Stimulated activated CD4-positive, alpha-beta T cell treated with anti-CD3 and anti-CD28 coated beads, Interleukin-4, amount 100 ng/mL, for 24 hours (primary cell): ENCODE measurements at regions not wholly inside any gene's neighbourhood (a gene's known extent, or its start where the extent isn't known, plus 50 kb on each side); places are given as distances from the start of the nearest gene placed in this dataset.
"Not testable (repeated sequence)": the region's sequence is repeated elsewhere in the genome, so short reads cannot be mapped to it uniquely, and the experiment has no call there.

Experiments
- DNase-seq: peaks from one replicate; pipeline ENCODE4 v3.0.0-alpha.2; 2020

DNA sequence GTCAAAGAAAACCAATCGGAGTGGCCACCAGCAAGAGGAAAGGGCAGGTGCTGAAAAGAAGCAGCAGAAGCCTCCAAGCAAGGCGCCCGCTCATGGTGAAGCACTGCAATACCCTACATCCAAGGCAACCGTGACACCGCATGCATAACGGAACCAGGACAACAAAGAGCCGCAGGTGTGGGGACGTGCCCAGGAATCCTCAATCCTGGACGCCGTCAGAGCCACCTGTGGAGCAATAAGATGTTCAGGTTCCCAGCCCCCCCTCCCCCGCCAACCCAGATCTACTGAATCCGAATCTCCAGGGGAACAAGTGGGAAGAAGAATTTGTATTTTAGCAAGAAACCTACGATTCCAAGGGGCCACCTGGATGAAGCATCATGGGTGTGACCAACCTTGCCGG lies 70.8 kb downstream of the SHANK2 start:
- no peak for DNase-seq

DNA sequence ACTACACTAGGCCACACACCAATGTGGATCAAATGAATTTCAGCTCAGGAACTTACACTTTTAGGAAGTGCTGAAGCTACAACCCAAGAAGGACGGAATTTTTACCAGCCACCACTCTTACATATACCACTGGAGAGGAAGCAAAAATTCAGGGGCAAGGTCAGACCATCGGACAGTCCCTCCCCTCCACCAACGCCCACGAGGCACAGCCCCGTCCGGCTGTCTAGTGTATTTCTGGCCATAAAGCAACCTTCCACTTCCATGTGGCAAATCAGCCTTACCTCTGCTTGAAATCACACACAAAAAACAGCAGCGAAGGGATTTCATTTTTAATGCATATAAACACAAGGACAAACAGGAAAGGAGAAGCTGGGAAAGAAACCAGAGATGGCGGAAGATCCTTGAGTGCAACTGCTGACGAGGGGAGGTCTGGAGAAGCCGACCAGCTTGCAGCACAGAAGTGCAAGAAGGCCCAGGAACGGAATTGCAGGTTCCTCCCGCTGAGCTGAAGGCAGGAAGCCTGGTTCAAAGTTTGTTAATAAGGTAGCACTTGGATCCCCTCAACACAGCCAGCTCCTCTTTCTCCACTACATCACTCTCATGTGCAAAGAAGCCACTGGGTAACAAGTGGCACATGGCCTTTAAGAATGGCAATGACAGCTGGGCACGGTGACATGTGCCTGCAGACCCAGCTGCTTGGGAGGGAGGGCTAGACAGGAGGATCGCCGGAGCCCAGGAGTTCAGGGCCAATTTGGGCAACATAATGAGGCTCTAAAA lies 71.5 kb downstream of the SHANK2 start:
- no peak for DNase-seq

DNA sequence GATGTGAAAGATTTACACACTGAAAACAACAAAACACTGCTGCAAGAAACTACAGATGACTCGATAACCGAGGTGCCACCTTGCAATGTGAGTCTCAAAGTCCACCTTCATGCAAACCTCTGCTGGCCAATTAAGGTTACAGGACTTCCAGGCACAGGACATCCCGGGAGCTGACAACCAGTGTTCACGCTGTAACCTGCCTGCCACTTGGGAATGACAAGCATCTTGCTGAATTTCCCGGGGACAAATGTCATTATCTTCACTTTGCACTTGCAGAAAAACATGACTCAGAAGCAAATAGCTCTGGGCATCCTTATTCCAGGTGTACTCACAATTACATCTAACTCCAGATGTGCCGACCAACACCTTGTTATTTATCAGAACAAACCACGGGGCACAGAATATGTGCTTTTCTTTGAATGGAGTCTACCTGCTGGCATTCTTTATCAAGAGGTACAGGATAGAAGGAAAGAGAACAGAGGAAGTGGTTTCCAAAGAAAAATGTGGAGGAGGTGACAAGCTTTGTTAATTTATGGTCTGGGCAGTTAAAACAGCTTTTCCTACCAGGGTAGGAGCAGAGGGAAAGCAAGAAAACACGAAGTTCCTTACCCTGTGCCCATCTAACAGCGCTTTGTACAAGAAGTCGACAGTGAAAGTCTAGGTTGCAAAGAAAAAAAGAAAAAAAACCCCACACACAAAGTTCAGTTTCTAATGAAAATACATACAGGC lies 72.3 kb downstream of the SHANK2 start:
- no peak for DNase-seq

DNA sequence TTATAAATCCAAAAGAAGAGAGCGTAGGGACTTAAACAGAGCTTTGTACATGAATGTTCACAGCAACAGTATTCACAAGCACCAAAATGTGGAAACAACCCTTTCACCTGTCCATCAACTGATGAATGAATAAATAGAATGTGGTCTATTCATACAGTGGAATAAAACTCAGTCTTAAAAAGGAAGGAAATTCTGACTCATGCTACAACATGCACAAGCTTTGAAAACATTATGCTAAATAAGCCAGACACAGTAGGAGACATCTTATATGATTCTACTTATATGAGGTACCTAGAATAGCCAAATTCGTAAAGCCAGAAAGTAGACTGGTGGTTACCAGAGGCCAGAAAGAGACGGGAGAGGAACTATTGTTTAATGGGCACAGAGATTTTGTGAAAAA lies 74.3 kb downstream of the SHANK2 start:
- DNase-seq = no peak

DNA sequence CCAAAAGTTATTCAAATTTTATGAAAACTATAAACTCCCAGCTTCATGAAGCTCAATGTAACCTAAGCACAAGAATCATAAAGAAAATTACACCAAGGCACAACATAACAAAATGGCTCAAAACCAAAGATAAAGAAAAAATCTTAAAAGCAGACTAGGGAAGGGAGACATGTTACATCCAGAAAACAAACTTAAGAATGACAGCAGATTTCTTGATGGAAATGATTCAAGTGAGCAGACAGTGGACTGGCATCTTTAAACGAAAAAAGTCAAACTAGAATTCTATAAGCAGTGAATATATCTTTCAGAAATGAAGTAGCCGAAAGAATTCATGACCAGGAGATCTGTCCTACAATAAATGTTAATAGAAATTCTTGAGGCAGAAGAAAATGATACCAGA lies 75.6 kb downstream of the SHANK2 start:
- no peak for DNase-seq

DNA sequence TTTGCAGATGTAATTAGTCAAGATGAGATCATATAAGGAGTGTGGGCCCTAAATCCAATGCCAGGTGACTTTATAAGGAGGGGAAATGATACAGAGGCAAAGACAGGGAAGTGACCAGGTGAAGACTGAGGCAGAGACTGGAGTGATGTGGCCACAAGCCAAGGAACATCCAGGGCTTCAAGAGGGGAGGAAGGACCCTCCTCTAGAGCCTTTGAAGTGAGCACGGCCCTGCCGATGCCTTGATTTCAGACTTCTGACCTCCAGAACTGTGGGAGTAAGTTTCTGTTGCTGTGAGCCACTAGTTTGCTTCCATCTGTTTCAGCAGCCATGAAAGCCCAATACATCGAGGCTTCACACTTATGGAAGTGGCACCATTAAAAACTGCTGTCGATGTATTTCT lies 78.7 kb downstream of the SHANK2 start:
- DNase-seq = no peak

DNA sequence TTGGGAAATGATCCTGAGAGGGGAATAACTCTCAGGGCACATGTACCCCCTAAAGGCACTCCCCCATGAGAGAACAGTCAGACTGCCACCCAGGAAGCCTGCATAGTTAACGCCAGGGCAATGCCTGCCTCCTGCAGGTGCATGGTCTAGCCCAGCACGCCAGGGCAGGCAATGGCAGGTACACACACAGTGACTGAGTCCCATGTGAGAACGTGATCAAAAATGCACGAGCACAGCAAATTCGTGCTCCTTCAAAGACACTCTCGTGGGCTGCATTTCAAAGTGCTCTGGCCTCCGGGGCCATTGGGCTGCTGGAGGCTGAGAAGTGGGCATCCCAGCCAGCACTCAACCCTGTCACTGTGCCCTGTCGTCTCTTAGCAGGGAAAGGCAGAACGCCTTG lies 79.7 kb downstream of the SHANK2 start:
- DNase-seq = no peak

DNA sequence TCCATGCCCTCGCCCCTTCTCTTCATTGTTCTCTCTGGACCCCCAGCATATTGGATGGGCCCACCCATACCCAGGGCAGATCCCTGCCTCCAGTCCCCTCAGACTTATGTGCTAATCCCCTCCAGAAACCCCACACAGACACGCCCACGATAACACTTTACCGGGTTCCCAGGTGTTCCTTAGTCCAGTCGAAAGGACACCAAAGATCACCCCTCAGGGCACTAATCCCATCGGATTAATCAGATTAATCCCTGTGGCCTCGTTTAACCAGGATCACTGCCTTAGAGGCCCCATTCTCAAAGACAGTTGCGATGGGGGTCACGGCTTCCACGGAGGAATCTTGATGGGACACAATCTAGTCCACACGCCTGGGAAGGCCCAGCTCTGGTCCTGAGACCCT lies 80.8 kb downstream of the SHANK2 start:
- DNase-seq = no peak

DNA sequence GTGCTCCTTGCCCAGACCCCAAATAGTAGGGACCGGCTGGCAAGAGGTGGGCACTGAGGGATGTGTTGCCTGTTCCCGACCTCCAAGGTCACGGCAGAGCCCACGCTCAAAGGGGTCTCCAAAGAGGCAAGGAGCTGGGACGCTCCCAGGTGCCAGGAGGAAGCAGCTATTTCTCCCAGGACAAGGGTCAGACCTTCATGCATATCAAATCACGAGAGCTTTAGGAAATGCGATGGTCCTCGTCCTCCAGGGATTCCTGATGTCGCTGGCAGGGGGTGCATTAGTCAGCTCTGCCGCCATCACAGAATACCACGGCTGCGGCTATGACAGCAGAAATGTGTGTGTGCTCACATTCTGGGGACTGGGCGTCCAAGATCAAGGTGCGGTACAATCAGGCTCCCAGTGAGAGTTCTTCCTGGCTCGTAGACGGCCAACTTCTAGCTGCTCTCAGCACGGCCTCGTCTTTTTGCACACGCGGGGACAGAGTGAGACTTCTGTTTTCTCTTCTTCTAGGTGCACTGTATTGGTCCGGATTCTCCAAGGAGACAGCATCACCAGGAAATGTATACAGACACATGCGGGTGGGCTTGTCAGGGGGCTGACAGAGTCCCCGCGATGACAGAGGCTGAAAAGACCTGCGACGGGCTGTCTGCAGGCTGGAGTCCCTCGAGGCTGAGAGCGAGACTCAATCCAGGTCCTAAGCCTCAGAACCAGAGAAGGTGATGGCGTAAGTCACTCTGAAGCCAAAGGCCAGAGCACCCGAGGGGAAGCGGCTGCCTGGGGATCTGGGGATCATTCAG lies 81.6 kb downstream of the SHANK2 start:
- no peak for DNase-seq

DNA sequence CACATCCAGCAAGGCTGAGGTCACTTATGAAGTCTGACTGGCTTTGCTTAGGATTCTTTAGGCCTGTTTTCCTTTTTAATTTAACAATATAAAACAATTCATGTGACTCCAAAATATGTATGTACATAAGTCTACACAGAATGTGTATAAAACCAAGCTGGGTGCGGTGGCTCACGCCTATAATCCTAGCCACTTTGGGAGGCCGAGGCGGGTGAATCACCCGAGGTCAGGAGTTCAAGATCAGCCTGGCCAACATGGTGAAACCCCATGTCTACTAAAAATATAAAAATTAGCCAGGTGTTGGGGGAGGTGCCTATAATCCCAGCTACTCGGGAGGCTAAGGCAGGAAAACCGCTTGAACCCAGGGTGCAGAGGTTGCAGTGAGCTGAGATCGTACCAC lies 83.1 kb downstream of the SHANK2 start:
- no peak for DNase-seq

DNA sequence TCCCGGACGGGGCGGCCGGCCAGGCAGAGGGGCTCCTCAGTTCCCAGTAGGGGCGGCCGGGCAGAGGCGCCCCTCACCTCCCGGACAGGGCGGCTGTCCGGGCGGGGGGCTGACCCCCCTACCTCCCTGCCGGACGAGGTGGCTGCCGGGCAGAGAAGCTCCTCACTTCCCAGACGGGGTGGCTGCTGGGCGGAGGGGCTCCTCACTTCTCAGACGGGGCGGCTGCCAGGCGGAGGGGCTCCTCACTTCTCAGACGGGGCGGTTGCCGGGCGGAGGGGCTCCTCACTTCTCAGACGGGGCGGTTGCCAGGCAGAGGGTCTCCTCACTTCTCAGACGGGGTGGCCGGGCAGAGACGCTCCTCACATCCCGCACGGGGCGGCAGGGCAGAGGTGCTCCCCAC lies 84.6 kb downstream of the SHANK2 start:
- not testable (repeated sequence) for DNase-seq

DNA sequence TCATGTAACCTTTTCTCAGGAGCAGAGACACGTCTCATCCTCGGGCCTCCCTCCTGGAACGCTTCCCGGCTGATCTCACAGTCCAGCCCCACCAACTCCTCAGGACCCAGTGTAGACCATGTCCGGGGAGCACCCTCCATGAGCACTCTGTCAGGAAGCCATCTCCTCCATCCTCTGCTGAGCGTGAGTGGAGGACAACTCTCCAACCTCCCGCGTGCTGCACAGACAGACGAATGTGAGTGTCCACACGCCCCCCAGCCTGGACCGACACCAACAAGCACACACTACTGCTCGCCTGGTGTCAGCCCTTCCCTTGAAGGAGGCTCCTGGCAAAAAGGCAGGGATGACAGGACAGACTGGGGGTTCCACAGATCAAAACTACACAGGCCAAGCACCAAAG lies 86.6 kb downstream of the SHANK2 start:
- DNase-seq = no peak

DNA sequence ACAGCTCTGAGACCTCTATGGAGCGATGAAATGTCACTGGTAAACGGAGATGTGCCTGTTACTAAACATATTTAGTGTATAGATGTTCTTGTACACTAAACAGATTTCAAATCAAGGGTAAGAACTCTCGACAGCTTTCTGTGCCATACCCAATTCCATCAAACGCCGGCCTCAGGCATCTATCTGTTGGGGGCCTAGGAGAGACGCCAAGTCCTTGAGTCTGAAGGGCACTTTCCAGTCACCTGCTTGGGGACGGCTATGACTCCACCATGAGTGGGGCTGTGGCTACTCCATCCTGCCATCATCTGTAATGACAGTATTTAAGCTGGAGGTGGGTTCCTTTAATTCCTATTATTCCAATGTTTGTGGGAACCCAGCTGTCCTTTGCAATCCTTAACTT lies 87.8 kb downstream of the SHANK2 start:
- no peak for DNase-seq

DNA sequence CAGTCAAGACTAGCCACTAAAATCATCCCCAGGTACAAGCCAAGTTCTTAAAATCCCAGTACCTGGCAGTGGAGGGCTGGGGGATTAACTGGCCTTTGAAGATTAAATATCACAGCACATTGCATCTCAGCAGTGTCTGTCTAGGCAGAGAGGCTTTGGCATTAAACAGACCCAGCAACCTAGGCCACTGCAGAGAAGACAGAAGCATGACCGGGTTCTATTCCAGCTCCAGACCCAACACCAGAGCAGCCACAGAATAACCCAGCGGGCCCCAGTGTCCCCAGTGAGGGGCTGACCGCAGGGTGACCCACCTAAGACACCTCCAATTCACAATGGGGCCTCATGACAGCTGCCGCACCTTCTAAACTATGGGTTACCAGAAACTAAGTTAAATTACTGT lies 88.2 kb downstream of the SHANK2 start:
- no peak for DNase-seq

DNA sequence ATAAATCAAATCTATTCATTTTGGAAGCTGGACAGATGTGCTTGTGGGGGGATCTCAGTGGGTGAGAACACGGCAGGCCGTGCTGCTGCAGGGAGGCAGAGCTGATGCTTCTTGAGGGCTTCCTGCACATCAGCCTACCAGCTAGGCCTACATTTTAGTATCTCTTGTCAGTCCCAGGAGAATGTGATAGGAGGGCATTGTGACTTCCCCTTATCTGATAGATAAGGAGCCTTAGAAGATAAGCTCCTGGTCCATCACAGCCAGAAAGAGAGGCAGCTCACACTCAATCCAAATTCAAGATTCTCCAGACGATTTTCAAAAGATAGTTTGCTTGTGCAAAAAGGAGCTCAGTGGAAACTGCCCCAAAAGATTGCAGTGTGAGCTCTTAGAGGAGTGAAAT lies 89.0 kb downstream of the SHANK2 start:
- DNase-seq = no peak

DNA sequence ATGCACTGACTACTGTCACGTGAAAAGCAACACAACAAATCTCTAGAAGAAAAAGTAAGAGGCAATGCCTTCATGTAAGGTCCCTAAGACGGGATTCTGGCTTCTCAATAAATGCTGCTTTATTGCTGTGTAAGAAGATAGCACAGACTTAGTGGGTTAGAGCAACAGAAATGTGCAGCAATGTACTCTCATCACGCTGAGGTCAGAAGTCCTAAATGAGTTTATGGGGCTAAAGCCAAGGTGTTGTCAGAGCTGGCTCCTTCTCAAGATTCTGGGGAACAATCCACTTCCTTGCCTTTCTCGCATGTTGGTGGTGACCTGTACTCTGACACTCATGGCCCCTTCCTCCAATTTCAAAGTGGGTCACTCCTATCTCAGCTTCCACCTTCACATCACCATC lies 93.4 kb downstream of the SHANK2 start:
- DNase-seq = no peak

DNA sequence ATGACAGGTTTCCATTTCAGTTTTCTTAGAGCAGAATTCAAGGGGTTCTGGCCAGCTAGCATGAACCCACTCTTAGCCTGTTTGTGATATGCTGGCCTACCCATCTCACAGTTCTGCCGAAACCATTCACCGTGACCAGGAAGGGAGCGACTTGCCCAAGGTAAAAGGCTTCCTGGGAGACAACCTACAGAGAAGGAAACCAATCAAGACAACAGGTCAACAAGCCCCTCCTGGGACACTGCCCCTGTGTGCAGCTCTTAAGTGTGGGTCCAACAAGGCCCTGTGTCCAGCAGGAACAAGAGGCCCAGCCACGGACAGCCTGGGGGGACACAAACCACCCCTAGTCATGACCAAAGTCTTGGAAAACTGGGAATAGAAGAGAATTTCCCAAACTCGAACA lies 94.7 kb downstream of the SHANK2 start:
- DNase-seq = not testable (repeated sequence)

DNA sequence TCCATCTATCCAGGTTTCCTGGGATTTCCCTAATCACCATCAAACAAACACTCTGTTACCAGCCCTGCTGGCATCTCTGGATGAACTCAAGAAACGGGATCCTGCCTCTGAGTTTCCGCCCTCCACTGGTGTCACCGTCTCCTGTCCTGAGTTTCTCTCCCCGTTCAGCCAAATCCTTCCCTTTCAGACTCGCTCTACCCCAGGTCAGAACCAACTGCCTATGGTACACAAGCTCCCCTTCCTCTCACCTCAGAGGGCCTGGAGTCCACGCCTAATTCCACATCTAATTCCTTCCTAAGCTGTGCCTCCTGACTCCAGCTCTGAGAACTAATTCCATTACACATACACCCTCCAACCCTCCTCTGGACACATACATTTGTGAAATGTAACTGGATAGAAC lies 96.1 kb downstream of the SHANK2 start:
- DNase-seq = no peak

DNA sequence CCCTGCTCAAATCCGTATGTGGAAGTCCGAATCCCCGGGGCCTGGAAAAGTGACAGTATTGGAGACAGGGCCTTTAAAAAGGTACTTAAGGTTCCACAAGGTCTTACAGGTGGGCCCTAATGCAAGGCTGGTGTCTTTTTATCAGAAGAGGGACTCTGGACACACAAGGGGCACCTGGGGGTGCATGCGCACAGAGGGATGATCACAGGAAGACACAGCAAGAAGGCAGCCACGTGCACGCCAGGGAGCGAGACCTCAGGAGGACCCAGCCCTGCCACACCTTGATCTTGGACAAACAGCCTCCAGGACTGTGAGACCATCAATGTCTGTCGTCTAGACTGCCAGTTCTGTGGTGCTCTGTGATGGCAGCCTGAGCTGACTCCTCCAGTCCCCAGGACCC lies 96.5 kb downstream of the SHANK2 start:
- DNase-seq = no peak

DNA sequence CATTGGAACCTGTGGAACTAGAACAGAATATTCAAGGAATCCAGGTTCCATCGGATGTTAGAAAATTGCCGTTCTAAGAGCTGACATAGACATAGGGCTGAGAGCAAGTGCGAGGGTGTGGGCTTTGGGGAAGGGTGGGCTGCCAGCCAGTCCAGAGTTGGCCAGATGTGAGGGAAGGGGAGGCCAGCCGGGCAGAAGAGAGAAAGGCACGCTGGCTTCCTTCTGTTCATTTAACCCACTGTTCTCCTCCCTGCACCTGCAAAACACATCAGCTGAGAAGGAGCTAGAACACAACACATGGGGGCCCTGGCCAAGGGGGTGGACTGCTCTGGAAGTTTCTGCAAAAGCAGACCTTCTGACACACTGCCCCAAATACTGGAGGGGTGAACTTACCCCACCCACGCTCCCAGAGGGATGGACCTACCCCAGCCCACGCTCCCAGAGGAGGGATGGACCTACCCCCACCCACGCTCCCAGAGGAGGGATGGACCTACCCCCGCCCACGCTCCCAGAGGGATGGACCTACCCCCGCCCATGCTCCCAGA lies 98.0 kb downstream of the SHANK2 start:
- DNase-seq = no peak

DNA sequence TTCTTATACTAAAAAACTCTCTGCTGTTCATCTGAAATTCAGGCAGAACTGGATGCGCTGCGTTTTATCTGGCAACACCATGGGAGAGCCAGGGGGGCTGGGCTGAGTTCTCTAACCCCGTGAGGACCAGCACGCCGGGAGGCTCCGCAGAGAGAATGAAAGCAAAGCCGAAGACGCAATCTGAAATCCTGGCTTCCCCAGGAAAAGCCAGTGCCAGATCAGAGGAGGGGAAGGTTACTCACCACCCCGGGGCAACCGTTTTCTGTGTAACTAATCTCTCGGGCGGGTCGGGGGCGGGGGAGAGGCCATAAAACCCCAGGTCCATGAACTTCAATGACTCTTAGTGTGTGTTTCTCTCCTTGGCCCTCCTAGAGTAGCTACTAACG lies 99.4 kb downstream of the SHANK2 start:
- DNase-seq = no peak

DNA sequence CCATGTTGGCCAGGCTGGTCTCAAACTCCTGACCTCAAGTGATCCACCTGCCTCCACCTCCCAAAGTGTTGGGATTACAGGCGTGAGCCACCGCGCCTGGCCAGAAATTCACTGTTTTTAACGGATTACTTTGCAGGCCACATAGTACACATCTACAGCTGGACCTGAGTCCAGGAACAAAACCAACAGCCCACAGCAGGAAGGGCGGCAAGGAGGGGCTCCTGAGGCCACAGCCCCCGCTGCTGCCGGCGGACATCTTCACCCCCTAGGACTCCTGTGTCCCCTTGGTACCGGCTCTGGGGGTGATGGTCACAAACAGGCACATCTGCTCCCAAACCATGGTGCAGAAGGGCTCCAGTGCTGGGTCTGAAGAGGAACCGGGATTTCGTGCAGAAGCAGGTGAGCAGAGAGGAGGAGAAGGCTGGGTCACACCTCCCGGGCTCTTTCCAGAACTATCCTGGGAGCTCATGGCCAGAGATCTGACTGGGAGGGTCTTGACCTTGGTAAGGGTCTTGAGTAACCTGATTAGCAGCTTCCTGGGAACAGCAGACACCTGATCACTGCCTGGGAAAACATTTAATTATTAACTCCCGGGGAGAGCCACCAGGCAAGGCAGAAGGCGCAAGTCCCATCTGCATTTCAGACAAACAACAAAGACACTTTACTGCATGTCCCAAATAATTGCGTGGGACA lies 99.9 kb downstream of the SHANK2 start:
- DNase-seq = not testable (repeated sequence)

DNA sequence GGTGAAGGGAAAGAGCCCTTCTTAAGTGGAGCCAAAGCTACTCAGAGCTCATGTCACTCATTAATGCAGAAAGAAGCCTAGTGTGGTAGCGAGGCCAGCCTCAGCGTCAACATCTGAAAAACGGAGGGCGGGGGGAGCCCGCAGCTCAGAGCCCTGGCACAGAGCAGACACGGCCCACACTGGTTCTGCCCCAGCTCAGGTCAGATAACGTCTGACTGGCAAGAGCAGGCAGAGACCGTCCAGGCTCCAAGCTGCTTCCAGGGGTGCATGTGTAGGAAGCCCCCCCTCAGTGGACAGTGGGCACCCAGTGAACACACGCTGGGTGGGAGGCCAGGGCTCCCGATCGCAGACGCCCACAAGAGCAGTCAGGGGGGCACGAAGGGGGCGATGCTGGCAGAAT lies 100.8 kb downstream of the SHANK2 start:
- no peak for DNase-seq
